GM06990 (cell line): ENCODE measurements at regions not wholly inside any gene's neighbourhood (a gene's known extent, or its start where the extent isn't known, plus 50 kb on each side); places are given as distances from the start of the nearest gene placed in this dataset.

Experiments
- DNase-seq: peaks from one replicate; pipeline ENCODE4 v3.0.0-alpha.2; 2011; ENCODE audit not compliant: insufficient read length; ENCODE audit errors: extremely low read depth
- H3K27me3 ChIP-seq: replicated peaks from 2 replicates; pipeline ENCODE4 v1.6.0; 2011; ENCODE audit warnings: low read length; ENCODE audit not compliant: control insufficient read depth, insufficient read depth
- H3K36me3 ChIP-seq: 2 replicates; pipeline ENCODE4 v1.5.1; 2011; ENCODE audit warnings: low read length; ENCODE audit not compliant: control insufficient read depth, insufficient read depth
- H3K4me3 ChIP-seq: replicated peaks from 2 replicates; pipeline ENCODE4 v1.5.1; 2011; ENCODE audit warnings: low read depth, mild to moderate bottlenecking, control low read depth, low read length
- CTCF ChIP-seq: IDR thresholded peaks from 2 replicates; pipeline ENCODE4 v1.5.1; 2011; ENCODE audit warnings: low read length, control low read depth, mild to moderate bottlenecking, inconsistent platforms; ENCODE audit not compliant: insufficient read depth, poor library complexity, severe bottlenecking

GRCh38 chr13:48181482-48182145 is 51.4 kb upstream of the ITM2B start:
- H3K36me3 ChIP-seq = no peaks in the 10 kb centered on the region
- no peak for TF ChIP-seq CTCF
- DNase-seq = no peak
- no peaks in the 10 kb centered on the region for H3K27me3 ChIP-seq
- no peak overlapping the region for H3K4me3 ChIP-seq

DNA sequence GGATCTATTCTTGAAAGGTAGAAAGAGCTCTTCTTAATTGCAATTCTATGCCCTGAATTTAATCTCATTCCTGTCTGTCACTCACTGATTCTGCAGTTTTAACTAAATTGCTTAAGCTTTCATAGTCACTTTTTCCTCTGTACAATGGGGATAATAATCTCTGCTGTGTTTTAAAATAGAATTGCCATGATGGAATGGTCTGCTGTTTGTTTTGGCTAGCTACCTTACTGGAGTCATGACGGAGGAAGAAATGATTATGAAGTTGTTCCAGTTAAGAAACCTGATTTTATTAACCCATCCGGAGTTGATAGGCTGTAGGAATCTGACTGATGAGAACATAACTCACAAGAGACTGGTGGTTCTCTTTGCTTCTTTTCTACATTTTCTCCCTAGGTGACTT is 54.9 kb upstream of the ITM2B start:
- no peak overlapping the region for H3K4me3 ChIP-seq
- no peaks in the 10 kb centered on the region for H3K27me3 ChIP-seq
- no peak for TF ChIP-seq CTCF
- H3K36me3 ChIP-seq = no peaks in the 10 kb centered on the region
- DNase-seq = no peak

DNA sequence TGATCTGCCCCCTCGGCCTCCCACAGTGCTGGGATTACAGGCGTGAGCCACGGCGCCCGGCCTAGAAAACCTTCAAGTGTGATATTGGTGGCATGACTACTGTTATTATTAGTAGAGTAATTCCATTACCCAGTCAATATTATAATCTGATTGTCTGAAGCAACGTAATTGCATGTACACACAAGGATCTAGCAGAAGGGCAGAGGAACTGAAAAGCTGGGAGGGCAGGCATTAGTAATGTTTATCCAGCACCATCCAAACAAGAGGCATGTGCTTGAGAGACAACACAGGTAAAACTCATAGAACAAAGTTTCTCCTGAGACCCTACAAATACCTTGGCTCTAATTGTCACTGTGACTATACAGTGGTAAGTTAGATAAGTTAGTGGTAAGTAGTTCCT is 56.2 kb upstream of the ITM2B start:
- no peaks in the 10 kb centered on the region for H3K27me3 ChIP-seq
- no peaks in the 10 kb centered on the region for H3K36me3 ChIP-seq
- no peak for TF ChIP-seq CTCF

DNA sequence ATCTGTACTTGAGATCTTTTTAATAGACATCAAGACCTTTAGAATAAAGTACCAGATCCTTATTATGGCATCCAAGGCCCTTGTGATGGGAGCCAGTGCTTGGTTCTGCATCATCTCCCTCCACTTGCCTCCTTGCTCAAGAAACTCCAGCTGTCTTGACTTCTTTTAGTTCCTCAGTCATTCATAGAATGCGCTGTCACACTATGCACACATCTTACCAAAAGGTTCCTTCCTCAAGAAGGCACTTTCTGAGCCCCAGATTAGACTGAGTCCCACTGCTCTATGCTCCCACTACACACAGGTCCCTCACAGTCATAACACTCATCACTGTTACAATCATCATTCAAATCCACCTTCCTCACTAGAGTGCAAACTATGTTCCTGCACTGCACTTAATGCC is 57.8 kb upstream of the ITM2B start:
- no peak for TF ChIP-seq CTCF
- no peak for DNase-seq
- Histone ChIP-seq H3K36me3 (no peaks in the 10 kb centered on the region), H3K27me3 (no peaks in the 10 kb centered on the region), H3K4me3 (no peak overlapping the region)

More for the DNA sequence above, 56.2 kb upstream of the ITM2B start:
- DNase-seq = no peak
- no peak overlapping the region for H3K4me3 ChIP-seq

- no peaks in the 10 kb centered on the region for H3K36me3 ChIP-seq
- no peak for DNase-seq
- TF ChIP-seq CTCF = no peak
- no peak overlapping the region for H3K4me3 ChIP-seq
- H3K27me3 ChIP-seq = no peaks in the 10 kb centered on the region; the same call in 1 of the 2 replicates
These were observed 65.1 kb upstream of the ITM2B start for GRCh38 chr13:48167866-48168265.

DNA sequence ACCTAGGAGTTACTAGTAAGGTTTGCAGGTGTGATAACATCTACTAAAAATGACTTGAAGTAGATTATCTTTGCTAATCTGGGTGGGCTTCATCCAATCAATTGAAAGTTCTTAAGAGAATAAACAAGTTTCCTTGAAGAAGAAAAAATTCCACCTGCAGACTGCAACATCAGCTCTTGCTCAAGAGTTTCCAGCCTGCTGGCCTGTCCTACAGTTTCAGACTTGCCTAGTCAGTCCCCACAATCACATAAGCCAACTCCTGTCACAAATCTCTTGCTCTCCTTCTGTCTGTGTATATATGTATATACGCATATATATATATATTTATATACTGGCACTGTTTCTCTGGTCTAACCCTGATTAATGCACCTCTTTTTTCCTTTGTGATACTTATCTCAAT is 67.3 kb upstream of the ITM2B start:
- Histone ChIP-seq H3K36me3 (no peaks in the 10 kb centered on the region), H3K27me3 (peaks cover 1% of the 10 kb centered on the region; the same call in 1 of the 2 replicates), H3K4me3 (no peak overlapping the region)
- DNase-seq = no peak
- TF ChIP-seq CTCF = no peak
